ENCODE measurements at regions not wholly inside any gene's neighbourhood (a gene's known extent, or its start where the extent isn't known, plus 50 kb on each side); places are given as distances from the start of the nearest gene placed in this dataset.

GRCh38 chr14:103273745-103274615 lies 60.1 kb upstream of the EIF5 start:
- TF ChIP-seq EZH2 (IDR thresholded peaks at IDR 0.05) = no peak
- TF ChIP-seq POLR2AphosphoS5 (IDR thresholded peaks at IDR 0.05; ENCODE audit: borderline replicate concordance, low read depth, low read length) = no peak

Measured in SK-N-MC (cell line).